ENCODE measurements at regions not wholly inside any gene's neighbourhood (a gene's known extent, or its start where the extent isn't known, plus 50 kb on each side); places are given as distances from the start of the nearest gene placed in this dataset.

DNA sequence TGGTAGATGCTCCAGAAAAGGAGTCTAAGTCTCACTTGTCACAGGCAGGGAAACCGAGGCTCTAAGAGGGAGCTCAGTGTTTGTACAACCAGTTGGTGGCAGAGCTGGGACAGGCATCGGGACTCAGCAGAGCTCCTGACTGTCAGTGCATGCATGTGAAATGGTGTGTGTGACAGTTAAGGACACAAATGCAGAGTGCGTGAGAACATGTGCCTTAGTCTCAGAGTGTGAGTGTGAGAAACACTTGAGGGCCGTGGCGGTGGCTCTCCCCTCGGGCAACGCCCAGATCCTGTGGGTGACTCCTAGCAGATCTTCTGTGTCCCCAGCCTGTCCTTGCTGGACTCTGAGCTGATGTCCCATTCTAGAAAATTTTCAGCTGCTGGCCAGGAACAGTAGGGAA, 362.6 kb downstream of the MATN1 start:
- H3K9me3 ChIP-seq (ENCODE audit: control insufficient read depth in 2 of 2, low read length in 2 of 2) = no peaks in the 10 kb centered on the region
- H3K36me3 ChIP-seq (ENCODE audit: control insufficient read depth in 2 of 2, insufficient read depth in 2 of 2, low read length in 2 of 2) = no peaks in the 10 kb centered on the region
- H3K27me3 ChIP-seq (ENCODE audit: control insufficient read depth in 1 of 2, insufficient read depth in 2 of 2, low read length in 2 of 2) = peaks cover 2 to 8% of the 10 kb centered on the region in 2 donors
- no peak overlapping the region for H3K4me3 ChIP-seq (ENCODE audit: low read length in 2 of 2)
- H3K27ac ChIP-seq (ENCODE audit: low read length) = no peak overlapping the region
- H3K4me1 ChIP-seq (ENCODE audit: control insufficient read depth, insufficient read depth, low read length) = no peaks in the 10 kb centered on the region
- no peak overlapping the region for H3K9ac ChIP-seq (ENCODE audit: low read length in 2 of 2)

DNA sequence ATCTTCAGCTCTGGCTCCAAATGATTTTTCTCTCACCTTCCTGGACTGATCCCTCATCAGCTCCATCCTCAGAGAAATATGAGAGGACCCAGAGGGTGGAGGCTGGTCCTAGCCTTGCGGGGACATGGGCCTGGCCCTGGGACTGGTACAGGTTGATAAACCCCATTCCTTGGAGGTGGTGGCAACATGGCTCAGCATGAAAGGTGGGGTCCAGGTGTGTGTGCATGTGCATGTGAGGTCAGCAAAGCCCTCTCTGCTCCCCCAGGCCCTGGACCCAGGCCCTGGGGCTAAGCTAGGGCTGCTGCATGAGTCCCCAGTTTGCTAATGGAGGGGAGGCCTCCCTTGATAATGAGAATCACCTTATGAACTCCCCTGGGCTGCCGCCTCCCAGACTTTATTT, 363.1 kb downstream of the MATN1 start:
- Histone ChIP-seq H3K9ac (ENCODE audit: low read length in 2 of 2) (no peak overlapping the region), H3K27ac (ENCODE audit: low read length) (no peak overlapping the region), H3K9me3 (ENCODE audit: control insufficient read depth in 2 of 2, low read length in 2 of 2) (no peaks in the 10 kb centered on the region), H3K27me3 (ENCODE audit: control insufficient read depth in 1 of 2, insufficient read depth in 2 of 2, low read length in 2 of 2) (peaks cover 2 to 8% of the 10 kb centered on the region in 2 donors), H3K4me1 (ENCODE audit: control insufficient read depth, insufficient read depth, low read length) (no peaks in the 10 kb centered on the region), H3K4me3 (ENCODE audit: low read length in 2 of 2) (no peak overlapping the region), H3K36me3 (ENCODE audit: control insufficient read depth in 2 of 2, insufficient read depth in 2 of 2, low read length in 2 of 2) (no peaks in the 10 kb centered on the region)

DNA sequence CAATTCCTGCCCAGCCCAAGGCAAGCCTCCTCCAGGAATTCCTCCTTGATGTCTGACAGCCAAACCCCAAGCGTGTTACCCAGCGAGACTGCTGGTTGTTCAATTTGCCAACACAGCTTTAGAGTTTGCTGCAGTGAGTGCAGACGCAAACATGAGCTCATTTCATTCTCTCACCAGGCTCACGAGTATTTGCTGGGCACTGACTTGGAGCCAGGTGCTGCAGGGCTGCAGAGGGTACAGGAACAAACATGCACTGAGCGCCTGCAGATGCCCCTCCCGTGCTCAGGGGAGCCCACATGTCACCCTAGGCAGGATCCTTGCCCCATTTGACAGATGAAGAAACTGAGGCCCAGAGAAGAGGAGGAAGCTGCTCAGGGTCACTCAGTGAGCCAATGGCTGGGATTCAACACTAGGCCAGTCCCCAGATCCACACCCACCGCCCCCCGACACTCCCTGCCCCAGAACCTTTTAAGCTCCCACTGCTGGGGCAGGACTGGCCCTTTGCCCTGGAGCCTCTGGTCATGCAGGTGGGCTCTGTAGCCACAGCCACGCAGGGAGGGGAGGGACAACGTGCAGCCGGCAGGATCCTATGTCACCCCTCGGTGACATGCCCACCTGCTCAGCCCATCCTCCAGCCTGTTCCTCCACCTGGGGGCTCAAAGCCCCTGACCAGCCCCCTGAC, 363.7 kb downstream of the MATN1 start:
- Histone ChIP-seq H3K9ac (ENCODE audit: low read length in 2 of 2) (no peak overlapping the region), H3K4me3 (ENCODE audit: low read length in 2 of 2) (no peak overlapping the region), H3K4me1 (ENCODE audit: control insufficient read depth, insufficient read depth, low read length) (no peaks in the 10 kb centered on the region), H3K27me3 (ENCODE audit: control insufficient read depth in 1 of 2, insufficient read depth in 2 of 2, low read length in 2 of 2) (peaks cover 0 to 8% of the 10 kb centered on the region in 2 donors), H3K36me3 (ENCODE audit: control insufficient read depth in 2 of 2, insufficient read depth in 2 of 2, low read length in 2 of 2) (no peaks in the 10 kb centered on the region), H3K9me3 (ENCODE audit: control insufficient read depth in 2 of 2, low read length in 2 of 2) (no peaks in the 10 kb centered on the region), H3K27ac (ENCODE audit: low read length) (no peak overlapping the region)

DNA sequence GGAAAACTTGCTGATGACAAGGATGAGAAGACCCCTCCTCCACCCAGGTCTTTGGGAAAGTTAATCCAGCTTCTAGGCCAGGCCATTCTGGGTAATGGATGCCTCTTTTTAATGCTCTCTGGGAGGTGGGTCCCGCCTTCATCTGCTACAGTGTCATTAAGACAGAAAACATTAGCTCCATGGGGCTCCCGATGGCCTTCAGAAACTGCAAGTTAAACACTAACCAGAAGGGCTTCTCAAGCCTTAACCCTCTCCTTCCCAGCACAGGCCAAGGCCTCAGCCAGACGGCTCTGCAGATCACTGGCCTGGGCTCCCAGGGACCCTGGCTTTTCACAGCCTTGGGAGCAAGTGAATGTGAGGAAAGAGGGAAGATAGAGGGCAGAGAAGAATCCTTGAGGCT, 364.9 kb downstream of the MATN1 start:
- Histone ChIP-seq H3K9ac (ENCODE audit: low read length in 2 of 2) (no peak overlapping the region), H3K9me3 (ENCODE audit: control insufficient read depth in 2 of 2, low read length in 2 of 2) (no peaks in the 10 kb centered on the region), H3K27me3 (ENCODE audit: control insufficient read depth in 1 of 2, insufficient read depth in 2 of 2, low read length in 2 of 2) (peaks cover 2 to 7% of the 10 kb centered on the region in 2 donors), H3K4me3 (ENCODE audit: low read length in 2 of 2) (no peak overlapping the region), H3K36me3 (ENCODE audit: control insufficient read depth in 2 of 2, insufficient read depth in 2 of 2, low read length in 2 of 2) (no peaks in the 10 kb centered on the region), H3K4me1 (ENCODE audit: control insufficient read depth, insufficient read depth, low read length) (no peaks in the 10 kb centered on the region), H3K27ac (ENCODE audit: low read length) (no peak overlapping the region)

DNA sequence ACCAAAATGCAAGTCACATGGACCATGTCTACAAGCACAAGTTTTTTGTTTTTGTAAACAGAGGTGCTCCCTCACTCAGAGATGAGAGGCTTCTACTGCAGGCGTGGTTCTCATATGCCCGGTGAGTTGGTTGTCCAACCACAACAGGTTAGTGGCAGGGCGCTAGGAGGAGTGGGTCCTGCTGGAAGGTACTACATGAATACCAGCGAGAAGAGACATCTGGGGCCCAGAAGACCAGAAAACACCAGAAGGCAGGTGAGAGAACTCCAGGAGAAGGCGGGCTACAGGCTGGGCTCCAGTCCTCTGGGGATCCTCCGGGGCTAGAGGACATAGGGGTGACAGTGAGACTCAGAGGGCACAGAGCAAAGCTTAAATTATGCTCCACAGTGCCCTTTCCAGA, 366.5 kb downstream of the MATN1 start:
- Histone ChIP-seq H3K4me3 (ENCODE audit: low read length in 2 of 2) (no peak overlapping the region), H3K9ac (ENCODE audit: low read length in 2 of 2) (no peak overlapping the region), H3K9me3 (ENCODE audit: control insufficient read depth in 2 of 2, low read length in 2 of 2) (no peaks in the 10 kb centered on the region), H3K27me3 (ENCODE audit: control insufficient read depth in 1 of 2, insufficient read depth in 2 of 2, low read length in 2 of 2) (peaks cover 2 to 3% of the 10 kb centered on the region in 2 donors), H3K4me1 (ENCODE audit: control insufficient read depth, insufficient read depth, low read length) (no peaks in the 10 kb centered on the region), H3K36me3 (ENCODE audit: control insufficient read depth in 2 of 2, insufficient read depth in 2 of 2, low read length in 2 of 2) (no peaks in the 10 kb centered on the region), H3K27ac (ENCODE audit: low read length) (no peak overlapping the region)

DNA sequence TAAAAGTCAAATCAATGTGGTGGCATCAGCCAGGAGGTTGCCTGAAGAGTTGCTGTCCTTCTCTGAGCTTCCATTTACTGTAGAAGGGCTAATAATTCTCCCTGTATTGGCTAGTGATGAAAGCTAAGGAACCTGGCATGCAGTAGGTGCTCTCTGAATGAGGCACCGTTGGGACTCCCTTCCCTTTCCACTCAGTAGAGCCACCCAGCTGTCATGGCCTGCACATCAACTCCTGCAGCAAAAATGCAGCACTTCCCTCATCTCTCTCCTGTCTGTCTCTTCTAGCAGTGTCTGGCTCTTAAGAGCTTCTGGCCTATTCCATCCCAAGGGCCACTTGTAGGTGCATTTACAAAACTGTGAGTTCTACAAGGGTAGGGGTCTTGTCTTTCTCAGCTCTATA, 369.0 kb downstream of the MATN1 start:
- no peak overlapping the region for H3K4me3 ChIP-seq (ENCODE audit: low read length in 2 of 2)
- no peaks in the 10 kb centered on the region for H3K36me3 ChIP-seq (ENCODE audit: control insufficient read depth in 2 of 2, insufficient read depth in 2 of 2, low read length in 2 of 2)
- no peak overlapping the region for H3K27ac ChIP-seq (ENCODE audit: low read length)
- peaks cover 2 to 3% of the 10 kb centered on the region in 2 donors for H3K27me3 ChIP-seq (ENCODE audit: control insufficient read depth in 1 of 2, insufficient read depth in 2 of 2, low read length in 2 of 2)
- no peaks in the 10 kb centered on the region for H3K4me1 ChIP-seq (ENCODE audit: control insufficient read depth, insufficient read depth, low read length)
- H3K9ac ChIP-seq (ENCODE audit: low read length in 2 of 2) = no peak overlapping the region
- H3K9me3 ChIP-seq (ENCODE audit: control insufficient read depth in 2 of 2, low read length in 2 of 2) = no peaks in the 10 kb centered on the region

DNA sequence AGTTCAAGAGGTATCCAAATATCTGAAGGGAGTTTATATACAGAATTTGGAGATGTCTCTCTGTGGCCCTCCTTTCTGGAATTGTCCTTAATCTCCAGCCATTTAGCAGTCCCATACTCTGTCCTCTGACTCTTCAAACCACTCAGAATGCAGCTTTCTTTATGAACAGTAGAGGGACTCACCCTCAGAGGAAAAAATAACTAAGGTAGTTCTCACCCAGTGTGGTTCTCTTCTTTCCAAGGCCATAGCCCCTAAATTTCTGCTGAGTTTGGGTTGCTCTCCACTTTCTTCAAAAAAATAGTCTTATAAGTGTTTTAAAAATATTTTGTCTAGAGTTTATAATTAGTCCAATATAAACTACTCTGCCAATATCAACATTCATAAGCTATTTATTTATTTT, 369.7 kb downstream of the MATN1 start:
- Histone ChIP-seq H3K4me3 (ENCODE audit: low read length in 2 of 2) (no peak overlapping the region), H3K27ac (ENCODE audit: low read length) (no peak overlapping the region), H3K36me3 (ENCODE audit: control insufficient read depth in 2 of 2, insufficient read depth in 2 of 2, low read length in 2 of 2) (no peaks in the 10 kb centered on the region), H3K27me3 (ENCODE audit: control insufficient read depth in 1 of 2, insufficient read depth in 2 of 2, low read length in 2 of 2) (peaks cover 0 to 2% of the 10 kb centered on the region in 2 donors), H3K9ac (ENCODE audit: low read length in 2 of 2) (no peak overlapping the region), H3K4me1 (ENCODE audit: control insufficient read depth, insufficient read depth, low read length) (no peaks in the 10 kb centered on the region), H3K9me3 (ENCODE audit: control insufficient read depth in 2 of 2, low read length in 2 of 2) (no peaks in the 10 kb centered on the region)

DNA sequence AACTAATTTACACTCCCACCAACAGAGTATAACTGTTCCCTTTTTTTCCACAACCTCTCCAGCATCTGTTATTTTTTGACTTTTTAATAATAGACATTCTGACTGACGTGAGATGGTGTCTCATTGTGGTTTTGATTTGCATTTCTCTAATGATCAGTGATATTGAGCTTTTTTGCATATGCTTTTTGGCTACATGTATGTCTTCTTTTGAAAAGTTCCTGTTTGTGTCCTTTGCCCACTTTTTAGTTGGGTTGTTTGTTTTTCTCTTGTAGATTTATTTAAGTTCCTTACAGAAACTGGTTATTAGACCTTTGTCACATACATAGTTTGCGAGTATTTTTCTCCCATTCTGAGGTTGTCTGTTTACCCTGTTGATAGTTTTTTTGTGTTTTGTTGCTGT, 375.2 kb downstream of the MATN1 start:
- no peaks in the 10 kb centered on the region for H3K4me1 ChIP-seq (ENCODE audit: control insufficient read depth, insufficient read depth, low read length)
- H3K9me3 ChIP-seq (ENCODE audit: control insufficient read depth in 2 of 2, low read length in 2 of 2) = no peaks in the 10 kb centered on the region
- no peak overlapping the region for H3K9ac ChIP-seq (ENCODE audit: low read length in 2 of 2)
- no peak overlapping the region for H3K4me3 ChIP-seq (ENCODE audit: low read length in 2 of 2)
- no peaks in the 10 kb centered on the region for H3K36me3 ChIP-seq (ENCODE audit: control insufficient read depth in 2 of 2, insufficient read depth in 2 of 2, low read length in 2 of 2)
- no peak overlapping the region for H3K27ac ChIP-seq (ENCODE audit: low read length)
- peaks cover under 1 to 8% of the 10 kb centered on the region in 2 donors for H3K27me3 ChIP-seq (ENCODE audit: control insufficient read depth in 1 of 2, insufficient read depth in 2 of 2, low read length in 2 of 2)

DNA sequence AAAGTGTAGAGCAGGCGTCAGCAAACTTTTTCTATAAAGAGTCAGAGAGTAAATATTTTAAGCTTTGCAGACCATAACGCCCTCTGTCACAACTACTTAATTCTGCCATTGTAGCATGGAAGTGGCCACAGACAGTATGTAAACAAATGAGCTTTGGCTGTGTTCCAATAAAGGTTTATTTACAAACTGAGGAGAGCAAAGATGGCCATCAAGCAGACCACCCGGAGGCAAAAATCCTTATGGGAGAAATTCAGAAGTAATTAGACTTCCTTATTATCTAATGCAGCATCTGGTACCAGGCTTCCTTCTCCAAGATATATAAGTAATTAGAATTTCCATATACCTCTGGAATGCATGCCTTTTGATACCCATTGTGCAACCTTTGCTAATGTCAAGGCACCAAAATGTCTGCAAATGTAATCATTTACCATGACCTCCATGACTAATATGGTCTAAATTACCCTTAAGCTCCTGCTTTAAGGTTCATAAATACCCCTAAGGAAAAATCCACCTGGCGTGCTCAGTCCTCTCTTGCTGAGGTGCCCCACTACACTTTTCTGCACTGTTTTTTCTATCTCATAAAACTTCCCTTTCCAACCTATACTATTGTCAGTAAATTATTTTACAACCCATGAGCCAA, 377.8 kb downstream of the MATN1 start:
- H3K4me3 ChIP-seq (ENCODE audit: low read length in 2 of 2) = no peak overlapping the region
- no peak overlapping the region for H3K27ac ChIP-seq (ENCODE audit: low read length)
- peaks cover 8 to 9% of the 10 kb centered on the region in 2 donors for H3K27me3 ChIP-seq (ENCODE audit: control insufficient read depth in 1 of 2, insufficient read depth in 2 of 2, low read length in 2 of 2)
- no peaks in the 10 kb centered on the region for H3K36me3 ChIP-seq (ENCODE audit: control insufficient read depth in 2 of 2, insufficient read depth in 2 of 2, low read length in 2 of 2)
- H3K9ac ChIP-seq (ENCODE audit: low read length in 2 of 2) = no peak overlapping the region
- H3K4me1 ChIP-seq (ENCODE audit: control insufficient read depth, insufficient read depth, low read length) = no peaks in the 10 kb centered on the region
- H3K9me3 ChIP-seq (ENCODE audit: control insufficient read depth in 2 of 2, low read length in 2 of 2) = no peaks in the 10 kb centered on the region

DNA sequence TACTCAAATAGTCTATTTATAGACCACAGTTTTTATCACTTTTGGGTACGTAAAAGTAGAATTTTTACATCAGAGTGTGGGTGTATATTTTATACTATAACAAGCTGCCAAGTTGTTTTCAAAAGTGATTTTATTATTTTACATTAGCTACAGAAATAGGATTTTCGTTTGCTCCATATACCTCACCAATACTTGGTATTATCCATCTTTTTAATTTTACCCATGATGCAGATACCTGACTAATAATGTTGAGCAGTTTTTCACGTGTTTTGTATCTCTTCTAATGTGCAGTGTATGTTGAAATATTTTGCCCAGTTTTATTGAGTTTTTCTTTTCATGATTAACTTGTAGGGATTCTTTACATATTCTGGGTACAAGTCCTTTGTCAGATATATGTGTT, 379.8 kb downstream of the MATN1 start:
- peaks cover 8 to 9% of the 10 kb centered on the region in 2 donors for H3K27me3 ChIP-seq (ENCODE audit: control insufficient read depth in 1 of 2, insufficient read depth in 2 of 2, low read length in 2 of 2)
- H3K36me3 ChIP-seq (ENCODE audit: control insufficient read depth in 2 of 2, insufficient read depth in 2 of 2, low read length in 2 of 2) = no peaks in the 10 kb centered on the region

DNA sequence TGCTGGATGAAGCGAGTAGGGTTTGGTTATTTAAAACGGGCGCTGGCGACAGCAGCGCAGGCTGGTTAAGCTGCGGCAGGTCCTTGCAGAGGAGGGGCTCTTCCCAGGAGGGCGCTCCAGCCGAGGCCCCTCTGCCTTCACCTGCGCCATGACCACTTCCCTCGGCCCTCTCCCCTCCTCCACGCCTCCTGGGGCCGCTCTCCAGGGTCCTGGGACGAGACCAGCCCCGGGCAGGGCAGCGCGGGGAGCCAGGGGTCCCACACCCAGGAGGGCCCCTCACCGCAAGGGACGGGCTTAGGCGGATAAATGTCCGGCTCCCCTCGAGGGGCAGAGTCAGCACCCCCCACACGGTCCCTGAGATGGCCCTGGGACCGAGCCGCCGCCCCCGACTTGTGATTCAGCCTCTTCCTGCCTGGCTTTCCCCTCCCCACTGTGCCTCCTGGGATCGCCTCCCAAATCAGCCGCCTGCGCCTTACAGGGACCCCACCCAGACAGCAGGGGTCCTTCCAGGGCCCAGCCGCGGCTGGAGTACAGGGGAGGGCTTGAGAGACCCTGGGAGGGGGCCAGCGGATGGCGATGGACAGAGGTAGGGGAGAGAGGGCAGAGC, 380.7 kb downstream of the MATN1 start:
- H3K4me1 ChIP-seq (ENCODE audit: control insufficient read depth, insufficient read depth, low read length) = no peaks in the 10 kb centered on the region
- H3K36me3 ChIP-seq (ENCODE audit: control insufficient read depth in 2 of 2, insufficient read depth in 2 of 2, low read length in 2 of 2) = no peaks in the 10 kb centered on the region
- H3K27ac ChIP-seq (ENCODE audit: low read length) = no peak overlapping the region
- no peak overlapping the region for H3K9ac ChIP-seq (ENCODE audit: low read length in 2 of 2)
- peaks cover 0 to 4% of the 10 kb centered on the region in 2 donors for H3K9me3 ChIP-seq (ENCODE audit: control insufficient read depth in 2 of 2, low read length in 2 of 2)
- H3K27me3 ChIP-seq (ENCODE audit: control insufficient read depth in 1 of 2, insufficient read depth in 2 of 2, low read length in 2 of 2) = peaks cover 8 to 10% of the 10 kb centered on the region in 2 donors
- H3K4me3 ChIP-seq (ENCODE audit: low read length in 2 of 2) = no peak overlapping the region

More for the DNA sequence above, 379.8 kb downstream of the MATN1 start:
- peaks cover 0 to 4% of the 10 kb centered on the region in 2 donors for H3K9me3 ChIP-seq (ENCODE audit: control insufficient read depth in 2 of 2, low read length in 2 of 2)
- H3K4me1 ChIP-seq (ENCODE audit: control insufficient read depth, insufficient read depth, low read length) = no peaks in the 10 kb centered on the region
- H3K9ac ChIP-seq (ENCODE audit: low read length in 2 of 2) = no peak overlapping the region
- no peak overlapping the region for H3K4me3 ChIP-seq (ENCODE audit: low read length in 2 of 2)
- H3K27ac ChIP-seq (ENCODE audit: low read length) = no peak overlapping the region
